IPS-18a (cell line): ENCODE measurements at regions not wholly inside any gene's neighbourhood (a gene's known extent, or its start where the extent isn't known, plus 50 kb on each side); places are given as distances from the start of the nearest gene placed in this dataset.

Experiments used
- H3K27ac ChIP-seq: one replicate; pipeline ENCODE4 v1.5.1; 2013; ENCODE audit warnings: low read length
- H3K27me3 ChIP-seq: one replicate; pipeline ENCODE4 v1.6.1; 2013; ENCODE audit warnings: mild to moderate bottlenecking, low read length; ENCODE audit not compliant: control insufficient read depth, insufficient read depth
- H3K36me3 ChIP-seq: one replicate; pipeline ENCODE4 v1.6.1; 2013; ENCODE audit warnings: low read depth, low read length; ENCODE audit not compliant: control insufficient read depth
- H3K4me1 ChIP-seq: one replicate; pipeline ENCODE4 v1.6.1; 2013; ENCODE audit warnings: low read depth, low read length; ENCODE audit not compliant: control insufficient read depth
- H3K4me3 ChIP-seq: one replicate; pipeline ENCODE4 v1.5.1; 2013; ENCODE audit warnings: low read length
- H3K9ac ChIP-seq: one replicate; pipeline ENCODE4 v1.6.1; 2013; ENCODE audit warnings: mild to moderate bottlenecking, low read length, moderate library complexity
- H3K9me3 ChIP-seq: one replicate; pipeline ENCODE4 v1.6.1; 2013; ENCODE audit warnings: low read depth, low read length; ENCODE audit not compliant: control insufficient read depth

- no peaks in the 10 kb centered on the region for H3K9me3 ChIP-seq
- H3K27ac ChIP-seq = no peak overlapping the region
- no peak overlapping the region for H3K4me3 ChIP-seq
- no peak overlapping the region for H3K9ac ChIP-seq
- peaks cover 41% of the 10 kb centered on the region for H3K4me1 ChIP-seq
- H3K36me3 ChIP-seq = no peaks in the 10 kb centered on the region
- H3K27me3 ChIP-seq = no peaks in the 10 kb centered on the region
These were observed 406.9 kb upstream of the B3GALT2 start for GRCh38 chr1:193593147-193593885.

- Histone ChIP-seq H3K4me3 (no peak overlapping the region), H3K4me1 (peaks cover 42% of the 10 kb centered on the region), H3K9ac (no peak overlapping the region), H3K9me3 (no peaks in the 10 kb centered on the region), H3K27me3 (no peaks in the 10 kb centered on the region), H3K36me3 (no peaks in the 10 kb centered on the region), H3K27ac (no peak overlapping the region)
These were observed 405.9 kb upstream of the B3GALT2 start for GRCh38 chr1:193592317-193592716.

- Histone ChIP-seq H3K27ac (no peak overlapping the region), H3K36me3 (no peaks in the 10 kb centered on the region), H3K4me1 (peaks cover 42% of the 10 kb centered on the region), H3K4me3 (no peak overlapping the region), H3K27me3 (no peaks in the 10 kb centered on the region), H3K9ac (no peak overlapping the region), H3K9me3 (no peaks in the 10 kb centered on the region)
These were observed 403.7 kb upstream of the B3GALT2 start for GRCh38 chr1:193590102-193590501.

- Histone ChIP-seq H3K27ac (no peak overlapping the region), H3K9me3 (no peaks in the 10 kb centered on the region), H3K27me3 (no peaks in the 10 kb centered on the region), H3K4me3 (no peak overlapping the region), H3K9ac (no peak overlapping the region), H3K4me1 (peaks cover 39% of the 10 kb centered on the region), H3K36me3 (no peaks in the 10 kb centered on the region)
These were observed 403.2 kb upstream of the B3GALT2 start for GRCh38 chr1:193589597-193590040.

- Histone ChIP-seq H3K4me3 (peak overlapping the region; percentile 42), H3K9me3 (no peaks in the 10 kb centered on the region), H3K9ac (no peak overlapping the region), H3K27me3 (no peaks in the 10 kb centered on the region), H3K27ac (no peak overlapping the region), H3K36me3 (no peaks in the 10 kb centered on the region), H3K4me1 (peaks cover 30% of the 10 kb centered on the region)
These were observed 402.1 kb upstream of the B3GALT2 start for GRCh38 chr1:193588311-193589082.

- H3K9ac ChIP-seq = no peak overlapping the region
- H3K4me1 ChIP-seq = peaks cover 13% of the 10 kb centered on the region
- no peaks in the 10 kb centered on the region for H3K27me3 ChIP-seq
- H3K9me3 ChIP-seq = no peaks in the 10 kb centered on the region
- H3K27ac ChIP-seq = no peak overlapping the region
- H3K4me3 ChIP-seq = no peak overlapping the region
- no peaks in the 10 kb centered on the region for H3K36me3 ChIP-seq
These were observed 398.4 kb upstream of the B3GALT2 start for GRCh38 chr1:193584731-193585239.

- H3K4me3 ChIP-seq = no peak overlapping the region
- H3K9ac ChIP-seq = no peak overlapping the region
- no peaks in the 10 kb centered on the region for H3K4me1 ChIP-seq
- H3K36me3 ChIP-seq = no peaks in the 10 kb centered on the region
- H3K27me3 ChIP-seq = no peaks in the 10 kb centered on the region
- no peaks in the 10 kb centered on the region for H3K9me3 ChIP-seq
- H3K27ac ChIP-seq = no peak overlapping the region
These were observed 394.9 kb upstream of the B3GALT2 start for GRCh38 chr1:193581341-193581740.

- Histone ChIP-seq H3K4me3 (no peak overlapping the region), H3K4me1 (no peaks in the 10 kb centered on the region), H3K9ac (no peak overlapping the region), H3K9me3 (no peaks in the 10 kb centered on the region), H3K36me3 (no peaks in the 10 kb centered on the region), H3K27ac (no peak overlapping the region), H3K27me3 (no peaks in the 10 kb centered on the region)
These were observed 394.0 kb upstream of the B3GALT2 start for GRCh38 chr1:193580419-193580818.

GRCh38 chr1:193579323-193579722, 392.9 kb upstream of the B3GALT2 start:
- Histone ChIP-seq H3K9me3 (no peaks in the 10 kb centered on the region), H3K4me1 (no peaks in the 10 kb centered on the region), H3K36me3 (no peaks in the 10 kb centered on the region), H3K4me3 (no peak overlapping the region), H3K27ac (no peak overlapping the region), H3K27me3 (no peaks in the 10 kb centered on the region), H3K9ac (no peak overlapping the region)

- H3K9ac ChIP-seq = no peak overlapping the region
- H3K9me3 ChIP-seq = no peaks in the 10 kb centered on the region
- H3K4me1 ChIP-seq = no peaks in the 10 kb centered on the region
- no peaks in the 10 kb centered on the region for H3K27me3 ChIP-seq
- H3K27ac ChIP-seq = no peak overlapping the region
- no peak overlapping the region for H3K4me3 ChIP-seq
- H3K36me3 ChIP-seq = no peaks in the 10 kb centered on the region
These were observed 388.5 kb upstream of the B3GALT2 start for GRCh38 chr1:193574913-193575312.

GRCh38 chr1:193569983-193570269, 383.5 kb upstream of the B3GALT2 start:
- Histone ChIP-seq H3K27ac (no peak overlapping the region), H3K27me3 (no peaks in the 10 kb centered on the region), H3K9ac (no peak overlapping the region), H3K4me3 (no peak overlapping the region), H3K36me3 (no peaks in the 10 kb centered on the region), H3K4me1 (no peaks in the 10 kb centered on the region), H3K9me3 (no peaks in the 10 kb centered on the region)
